Activated CD8-positive, alpha-beta memory T cell treated with anti-CD3 and anti-CD28 coated beads, Interleukin-2, amount 50 U/mL, for 24 hours (primary cell): ENCODE measurements at regions not wholly inside any gene's neighbourhood (a gene's known extent, or its start where the extent isn't known, plus 50 kb on each side); places are given as distances from the start of the nearest gene placed in this dataset.

Experiments used
- DNase-seq: peaks from one replicate; pipeline ENCODE4 v3.0.0-alpha.2; 2020; ENCODE audit errors: extremely low read depth

GRCh38 chr11:15379483-15379882 lies 264.8 kb downstream of the INSC start:
- DNase-seq = no peak

DNA sequence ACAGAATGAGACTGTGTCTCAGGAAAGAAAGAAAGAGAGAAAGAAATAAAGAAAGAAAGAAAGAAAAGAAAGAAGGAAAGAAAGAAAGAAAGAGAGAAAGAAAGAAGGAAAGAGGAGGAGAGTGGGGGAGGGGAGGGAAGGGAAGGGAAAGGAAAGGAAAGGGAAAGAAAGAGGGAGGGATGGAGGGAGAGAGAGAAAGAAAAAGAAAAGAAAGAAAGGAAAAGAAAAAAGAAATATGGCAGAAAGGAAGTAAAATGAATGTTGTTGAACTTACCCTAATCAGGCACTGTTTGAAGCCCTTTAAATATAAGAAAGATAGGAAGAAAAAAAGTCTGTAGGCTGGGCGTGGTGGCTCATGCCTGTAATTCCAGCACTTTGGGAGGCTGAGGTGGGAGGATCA lies 276.1 kb downstream of the INSC start:
- DNase-seq = no peak

DNA sequence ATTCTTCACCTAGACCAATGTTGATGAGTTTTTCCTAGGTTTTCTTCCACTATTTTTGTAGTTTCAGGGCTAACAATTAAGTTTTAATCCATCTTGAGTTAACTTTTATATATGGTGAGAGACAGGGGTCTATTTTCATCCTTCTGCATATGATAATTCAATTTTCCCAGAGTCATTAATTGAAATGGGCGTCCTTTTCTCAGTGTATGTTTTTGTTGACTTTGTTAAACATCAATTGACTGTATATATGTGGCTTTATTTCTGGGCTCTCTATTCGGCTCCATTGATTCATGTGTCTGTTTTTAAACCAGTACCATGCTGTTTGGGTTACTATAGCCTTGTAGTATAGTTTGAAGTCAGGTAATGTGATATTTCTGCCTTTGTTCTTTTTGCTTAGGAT lies 282.1 kb downstream of the INSC start:
- no peak for DNase-seq

GRCh38 chr11:15406851-15407351 lies 292.2 kb downstream of the INSC start:
- no peak for DNase-seq

GRCh38 chr11:15412054-15412453 lies 297.3 kb downstream of the INSC start:
- no peak for DNase-seq

GRCh38 chr11:15418921-15419320 lies 304.2 kb downstream of the INSC start:
- no peak for DNase-seq

- DNase-seq = no peak
These were observed 305.0 kb downstream of the INSC start for GRCh38 chr11:15419696-15420095.

DNA sequence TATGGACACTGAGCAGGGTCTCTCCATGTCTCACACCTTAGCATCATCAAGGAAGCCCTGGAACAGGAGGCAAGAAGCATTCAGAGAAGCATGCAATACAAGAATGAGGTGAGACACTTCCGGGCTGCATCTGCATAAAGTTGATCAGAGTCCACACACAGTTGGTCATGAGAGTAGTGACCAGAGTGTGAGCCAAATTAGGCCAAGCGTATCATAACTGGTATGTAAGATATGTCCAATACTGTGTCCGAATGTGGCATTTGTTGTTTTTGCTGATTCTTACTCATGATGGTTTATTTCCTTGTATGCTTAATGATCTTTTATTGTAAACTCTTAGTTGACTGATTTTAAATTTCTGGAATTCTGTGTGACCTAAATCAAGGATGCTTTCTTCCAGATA lies 315.7 kb downstream of the INSC start:
- no peak for DNase-seq

GRCh38 chr11:15434529-15434928 lies 319.8 kb downstream of the INSC start:
- DNase-seq = no peak

- DNase-seq = no peak
These were observed 331.6 kb downstream of the INSC start for GRCh38 chr11:15446315-15446714.

DNA sequence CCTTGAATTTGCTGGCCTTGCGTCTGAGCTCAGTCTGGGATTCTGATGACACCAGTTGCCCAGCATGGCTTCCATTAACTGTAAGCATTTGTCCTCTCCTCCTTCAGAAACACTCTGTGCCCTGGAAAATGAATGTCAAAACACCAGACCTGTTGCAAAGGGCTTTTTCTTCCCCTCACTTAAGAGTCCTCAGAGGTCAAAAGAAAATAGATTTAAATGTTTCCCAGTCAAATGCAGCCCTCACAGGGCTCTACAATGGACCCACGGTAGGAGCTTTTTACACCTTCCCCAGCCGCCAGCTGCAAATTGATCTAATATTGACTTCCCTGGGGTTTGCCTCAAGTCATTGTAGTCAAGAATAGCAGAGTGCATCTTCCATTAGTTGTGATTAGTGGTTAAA lies 332.2 kb downstream of the INSC start:
- DNase-seq = no peak

- DNase-seq = no peak
These were observed 337.0 kb downstream of the INSC start for GRCh38 chr11:15451713-15452112.

DNA sequence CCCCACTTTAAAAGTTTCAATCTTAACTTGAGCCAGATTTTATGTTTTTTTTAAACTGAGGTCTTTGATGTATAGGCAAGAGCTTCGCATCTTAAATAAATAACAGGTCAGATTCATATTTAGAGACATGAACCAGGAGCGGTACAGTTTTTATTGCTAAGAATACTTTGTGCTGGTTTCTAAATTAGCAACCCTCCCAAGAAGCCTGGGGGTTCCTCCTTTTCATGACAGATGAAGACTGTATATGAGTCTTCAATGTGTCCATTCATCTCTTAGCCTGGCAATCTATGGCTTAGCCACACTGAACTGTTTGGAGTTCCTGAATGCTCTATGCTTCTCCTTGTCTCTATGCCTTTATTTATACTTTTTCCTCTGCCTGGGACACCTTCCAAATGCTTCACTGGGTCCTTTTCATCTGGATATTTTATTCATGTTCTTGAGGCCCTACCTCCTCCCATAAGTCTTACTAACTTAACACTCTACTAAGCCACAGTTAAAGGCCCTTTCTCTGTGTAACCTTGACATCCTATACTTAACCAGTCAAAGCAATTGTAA lies 338.6 kb downstream of the INSC start:
- no peak for DNase-seq

- no peak for DNase-seq
These were observed 353.7 kb downstream of the INSC start for GRCh38 chr11:15468466-15468865.

GRCh38 chr11:15471048-15471894 lies 356.5 kb downstream of the INSC start:
- no peak for DNase-seq

DNA sequence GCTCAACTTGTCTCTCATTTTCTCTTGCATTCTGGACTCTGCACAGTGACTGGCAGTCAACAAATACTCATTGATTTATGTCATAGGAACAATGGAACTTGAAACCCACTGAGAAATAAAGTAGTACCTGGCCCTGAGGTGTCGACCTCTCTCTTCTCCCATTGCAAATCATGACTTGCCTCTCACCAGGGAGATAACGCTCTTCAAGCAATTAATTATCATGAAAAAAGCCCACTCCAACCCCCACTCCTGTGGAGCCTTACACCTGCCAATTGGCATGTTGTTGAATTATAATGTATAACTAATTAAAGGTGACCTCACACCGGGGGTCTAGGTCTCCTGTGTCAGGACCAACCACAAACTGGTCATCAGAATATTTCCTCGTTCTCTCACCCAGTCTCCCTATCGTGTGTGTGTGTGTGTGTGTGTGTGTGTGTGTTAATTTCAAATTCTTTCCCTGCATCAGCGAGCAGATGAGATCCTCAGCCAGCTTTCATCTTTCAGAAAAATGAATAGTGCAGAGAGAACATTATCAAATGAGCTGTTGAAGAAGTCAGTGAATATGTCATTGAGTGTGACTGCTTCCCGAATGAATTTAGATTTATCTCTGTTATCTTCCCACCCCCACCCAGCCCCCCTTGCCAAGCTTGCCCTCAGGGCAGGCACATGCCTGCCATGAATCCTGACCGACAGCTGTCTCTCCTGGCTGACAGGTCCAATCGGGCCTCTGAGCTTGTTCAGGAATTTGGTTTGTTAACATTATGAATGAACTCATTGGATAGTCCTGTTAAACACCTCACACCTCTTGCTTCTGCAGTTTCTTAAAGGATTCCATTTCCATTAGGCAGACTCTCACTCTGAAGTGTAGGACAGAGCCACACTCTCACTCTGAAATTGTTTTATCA lies 357.4 kb downstream of the INSC start:
- DNase-seq = no peak

- no peak for DNase-seq
These were observed 359.5 kb downstream of the INSC start for GRCh38 chr11:15473954-15474837.

GRCh38 chr11:15476371-15476917 lies 361.7 kb downstream of the INSC start:
- no peak for DNase-seq

GRCh38 chr11:15481871-15482270 lies 367.1 kb downstream of the INSC start:
- no peak for DNase-seq

DNA sequence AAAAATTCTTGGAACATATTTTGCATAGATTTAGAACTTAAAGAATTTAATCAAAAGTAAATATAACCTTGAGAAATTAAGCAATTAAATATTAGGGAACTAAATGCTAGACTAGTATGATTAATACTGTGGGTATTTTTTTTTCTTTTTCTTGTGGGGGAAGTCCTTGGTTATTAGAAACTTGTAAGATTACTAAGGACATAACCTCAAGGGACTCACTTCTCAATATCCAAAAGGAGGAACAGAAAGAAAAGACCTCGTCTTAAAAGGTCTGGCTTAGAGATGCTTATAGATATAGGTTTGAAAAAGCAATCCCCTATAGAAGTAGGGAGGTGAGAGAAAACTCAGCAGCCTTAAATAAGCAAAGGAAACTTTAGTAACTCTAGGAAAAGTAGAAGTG lies 368.5 kb downstream of the INSC start:
- DNase-seq = no peak

GRCh38 chr11:15484398-15484797 lies 369.7 kb downstream of the INSC start:
- DNase-seq = no peak
